H1 (cell line): ENCODE measurements at regions not wholly inside any gene's neighbourhood (a gene's known extent, or its start where the extent isn't known, plus 50 kb on each side); places are given as distances from the start of the nearest gene placed in this dataset.

Source experiments
- CHD2 ChIP-seq: IDR thresholded peaks from 2 replicates; pipeline ENCODE4 v1.6.1; 2012; ENCODE audit warnings: low read length, improper control_type of control experiment
- CHD7 ChIP-seq: fragments of 300-600 bp; sonication (generic); IDR thresholded peaks from 2 replicates; pipeline ENCODE4 v1.7.1; 2012; ENCODE audit warnings: low read length, moderate library complexity, mild to moderate bottlenecking, inconsistent platforms; ENCODE audit not compliant: insufficient replicate concordance
- NANOG ChIP-seq: IDR thresholded peaks from 2 replicates; pipeline ENCODE4 v1.6.1; 2011; ENCODE audit warnings: low read length, low read depth, mild to moderate bottlenecking, inconsistent platforms; ENCODE audit not compliant: insufficient read depth, poor library complexity, severe bottlenecking
- RFX5 ChIP-seq: IDR thresholded peaks from 2 replicates; pipeline ENCODE4 v1.6.1; 2011; ENCODE audit warnings: low read depth, low read length, improper control_type of control experiment, borderline replicate concordance
- SRF ChIP-seq: IDR thresholded peaks from 2 replicates; pipeline ENCODE4 v1.6.1; 2011; ENCODE audit warnings: mild to moderate bottlenecking, low read depth, low read length, moderate library complexity

GRCh38 chr17:69999253-69999652 lies 75.8 kb upstream of the KCNJ16 start (continued):
- TF ChIP-seq CHD7, result no peak
- no peak for TF ChIP-seq CHD2
- TF ChIP-seq RFX5, result no peak
- TF ChIP-seq SRF, result no peak
- no peak for TF ChIP-seq NANOG
